ENCODE measurements at regions not wholly inside any gene's neighbourhood (a gene's known extent, or its start where the extent isn't known, plus 50 kb on each side); places are given as distances from the start of the nearest gene placed in this dataset.

DNA sequence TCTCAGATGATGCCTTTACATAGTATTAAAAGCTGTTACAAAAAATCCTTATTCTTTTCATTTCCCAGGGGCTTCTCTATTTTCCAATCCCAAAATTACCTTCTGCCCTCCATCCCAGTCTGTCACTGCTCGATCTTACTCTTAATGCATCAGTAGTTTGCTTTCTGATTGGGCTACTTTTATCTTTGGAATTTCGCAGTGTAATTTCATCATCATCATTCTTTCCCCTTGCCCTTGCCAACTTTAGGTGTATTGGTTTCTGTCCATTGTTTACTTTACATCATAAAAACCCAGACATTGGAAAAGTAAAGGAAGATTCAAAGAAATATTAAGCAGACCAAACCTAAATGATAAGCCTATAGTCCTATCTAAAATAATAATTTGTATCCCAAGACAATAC lies 457.2 kb downstream of the PIK3C3 start:
- TF ChIP-seq POLR2AphosphoS5 (IDR thresholded peaks at IDR 0.05): no peak
- TF ChIP-seq POLR2A (IDR thresholded peaks at IDR 0.05): no peak
- TF ChIP-seq, protein P1, sequence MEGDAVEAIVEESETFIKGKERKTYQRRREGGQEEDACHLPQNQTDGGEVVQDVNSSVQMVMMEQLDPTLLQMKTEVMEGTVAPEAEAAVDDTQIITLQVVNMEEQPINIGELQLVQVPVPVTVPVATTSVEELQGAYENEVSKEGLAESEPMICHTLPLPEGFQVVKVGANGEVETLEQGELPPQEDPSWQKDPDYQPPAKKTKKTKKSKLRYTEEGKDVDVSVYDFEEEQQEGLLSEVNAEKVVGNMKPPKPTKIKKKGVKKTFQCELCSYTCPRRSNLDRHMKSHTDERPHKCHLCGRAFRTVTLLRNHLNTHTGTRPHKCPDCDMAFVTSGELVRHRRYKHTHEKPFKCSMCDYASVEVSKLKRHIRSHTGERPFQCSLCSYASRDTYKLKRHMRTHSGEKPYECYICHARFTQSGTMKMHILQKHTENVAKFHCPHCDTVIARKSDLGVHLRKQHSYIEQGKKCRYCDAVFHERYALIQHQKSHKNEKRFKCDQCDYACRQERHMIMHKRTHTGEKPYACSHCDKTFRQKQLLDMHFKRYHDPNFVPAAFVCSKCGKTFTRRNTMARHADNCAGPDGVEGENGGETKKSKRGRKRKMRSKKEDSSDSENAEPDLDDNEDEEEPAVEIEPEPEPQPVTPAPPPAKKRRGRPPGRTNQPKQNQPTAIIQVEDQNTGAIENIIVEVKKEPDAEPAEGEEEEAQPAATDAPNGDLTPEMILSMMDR (IDR thresholded peaks at IDR 0.05): no peak
- no peak overlapping the region for H3K4me3 ChIP-seq
- H3K27me3 ChIP-seq: no peaks in the 10 kb centered on the region
- no peak for DNase-seq (ENCODE audit: low spot score in 2 of 2)
- no peaks in the 10 kb centered on the region for H3K4me1 ChIP-seq
- no peaks in the 10 kb centered on the region for H3K36me3 ChIP-seq
- no peak overlapping the region for H3K27ac ChIP-seq
- peaks cover 0 to 14% of the 10 kb centered on the region in 2 donors for H3K9me3 ChIP-seq
- intact Hi-C loops (cut with DNase I; ENCODE audit: low total_unique reads): no loop called here

DNA sequence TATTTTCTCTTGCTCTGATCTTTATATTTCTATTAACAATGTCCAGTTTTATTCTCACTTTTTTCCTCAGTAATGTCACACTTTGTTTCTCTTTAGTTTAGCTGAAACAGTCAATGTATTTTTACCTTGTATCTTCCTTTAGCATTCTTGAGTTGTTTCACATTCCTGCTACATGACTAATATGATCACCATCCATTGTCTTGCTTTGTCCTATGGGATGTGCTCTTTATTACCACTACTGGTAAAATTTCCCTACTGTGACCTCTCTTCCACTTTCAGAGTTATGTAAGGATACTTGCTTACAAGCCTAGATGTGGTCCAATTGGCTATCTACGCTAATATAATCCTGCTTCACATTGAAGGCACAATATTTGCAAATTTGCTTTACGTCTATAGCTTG lies 457.9 kb downstream of the PIK3C3 start:
- Histone ChIP-seq H3K27ac (no peak overlapping the region), H3K27me3 (no peaks in the 10 kb centered on the region), H3K4me3 (no peak overlapping the region), H3K36me3 (no peaks in the 10 kb centered on the region), H3K4me1 (no peaks in the 10 kb centered on the region), H3K9me3 (peaks cover 0 to 14% of the 10 kb centered on the region in 2 donors)
- TF ChIP-seq, protein P1 (IDR thresholded peaks at IDR 0.05): no peak
- no peak for TF ChIP-seq POLR2AphosphoS5 (IDR thresholded peaks at IDR 0.05)
- no peak for TF ChIP-seq POLR2A (IDR thresholded peaks at IDR 0.05)
- no peak for DNase-seq (ENCODE audit: low spot score in 2 of 2)
- intact Hi-C loops (cut with DNase I; ENCODE audit: low total_unique reads): no loop called here

DNA sequence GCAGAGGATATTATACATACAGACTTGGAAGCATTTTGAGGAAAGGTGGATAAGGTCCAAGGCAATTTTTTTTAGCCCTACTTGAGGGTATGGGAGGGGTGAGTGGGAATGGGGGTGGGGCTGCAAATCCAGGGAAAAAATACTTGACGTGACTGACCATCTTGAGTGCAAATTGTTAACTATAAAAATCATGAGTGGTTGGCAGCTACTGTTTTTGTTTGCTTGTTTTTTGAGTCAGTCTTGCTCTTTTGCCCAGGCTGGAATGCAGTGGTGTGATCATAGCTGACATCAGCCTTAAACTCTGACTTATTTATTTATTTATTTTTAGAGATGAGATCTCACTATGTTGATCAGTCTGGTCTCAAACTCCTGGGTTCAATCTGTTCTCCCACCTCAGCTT lies 458.8 kb downstream of the PIK3C3 start:
- intact Hi-C loops (cut with DNase I; ENCODE audit: low total_unique reads): no loop called here
- Histone ChIP-seq H3K27ac (no peak overlapping the region), H3K36me3 (no peaks in the 10 kb centered on the region), H3K4me1 (no peaks in the 10 kb centered on the region), H3K4me3 (no peak overlapping the region), H3K9me3 (peaks cover 0 to 5% of the 10 kb centered on the region in 2 donors), H3K27me3 (no peaks in the 10 kb centered on the region)
- TF ChIP-seq POLR2A (IDR thresholded peaks at IDR 0.05): no peak
- DNase-seq (ENCODE audit: low spot score in 2 of 2): no peak

DNA sequence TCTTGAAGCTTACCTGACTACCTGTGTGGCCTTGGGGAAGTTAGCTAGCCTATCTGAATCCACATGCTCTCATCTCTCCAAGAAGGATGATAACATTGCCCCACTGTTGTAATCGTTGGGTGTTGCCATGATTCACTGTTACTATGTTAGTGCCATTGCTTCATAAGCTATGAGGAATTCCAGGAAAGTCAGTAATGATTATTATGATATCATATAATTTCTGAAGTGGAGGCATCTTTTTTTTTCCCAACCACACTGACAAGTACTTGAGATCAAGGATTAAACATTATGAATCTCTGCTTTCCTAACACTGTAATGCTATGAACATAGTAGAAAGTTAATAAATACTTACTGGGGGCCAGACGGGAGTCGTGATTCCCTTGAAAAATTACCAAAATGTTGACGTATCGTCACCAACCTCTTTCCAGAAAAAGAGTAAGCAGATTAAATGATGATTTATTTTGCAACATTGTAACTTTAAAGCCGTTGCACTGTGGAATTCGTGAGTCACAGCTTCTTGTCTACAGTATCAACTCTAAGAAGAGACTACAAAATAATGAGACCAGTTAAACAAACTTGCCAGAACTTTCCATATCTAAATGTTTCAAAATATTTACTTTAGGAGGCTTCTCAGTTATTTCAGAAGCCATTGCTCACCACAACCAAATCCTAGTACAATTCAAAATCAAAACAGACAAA lies 459.9 kb downstream of the PIK3C3 start:
- no peaks in the 10 kb centered on the region for H3K9me3 ChIP-seq
- intact Hi-C loops (cut with DNase I; ENCODE audit: low total_unique reads): no loop called here
- TF ChIP-seq, protein P1 (IDR thresholded peaks at IDR 0.05): no peak
- TF ChIP-seq POLR2A (IDR thresholded peaks at IDR 0.05): no peak
- TF ChIP-seq POLR2AphosphoS5 (IDR thresholded peaks at IDR 0.05): no peak
- no peaks in the 10 kb centered on the region for H3K36me3 ChIP-seq
- H3K4me3 ChIP-seq: no peak overlapping the region
- no peak for DNase-seq (ENCODE audit: low spot score in 2 of 2)
- H3K4me1 ChIP-seq: no peaks in the 10 kb centered on the region
- H3K27me3 ChIP-seq: no peaks in the 10 kb centered on the region
- no peak overlapping the region for H3K27ac ChIP-seq

DNA sequence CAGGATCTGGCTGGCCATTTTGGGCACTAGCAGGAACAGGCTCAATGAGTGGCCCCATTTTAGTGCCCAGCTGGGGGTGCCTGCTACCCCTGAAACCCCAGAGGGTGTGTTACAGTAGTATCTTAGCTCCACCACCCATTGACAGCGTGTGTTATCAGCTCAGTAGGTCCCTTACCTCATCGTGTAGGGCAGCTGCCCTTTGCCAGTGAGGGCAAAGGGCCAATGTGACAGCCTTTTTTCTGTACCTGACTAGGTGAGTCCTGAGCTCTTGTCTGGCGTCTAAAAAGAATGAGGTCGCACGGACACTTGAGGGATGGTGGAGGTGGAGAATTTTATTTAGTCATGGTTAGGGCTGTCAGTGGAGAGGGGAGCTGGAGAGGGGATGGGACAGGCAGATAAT lies 462.2 kb downstream of the PIK3C3 start:
- no peak for DNase-seq (ENCODE audit: low spot score in 2 of 2)
- Histone ChIP-seq H3K4me3 (no peak overlapping the region), H3K36me3 (no peaks in the 10 kb centered on the region), H3K27me3 (no peaks in the 10 kb centered on the region), H3K27ac (no peak overlapping the region), H3K9me3 (no peaks in the 10 kb centered on the region), H3K4me1 (no peaks in the 10 kb centered on the region)
- TF ChIP-seq, protein P1 (IDR thresholded peaks at IDR 0.05): no peak
- TF ChIP-seq POLR2A (IDR thresholded peaks at IDR 0.05) (no peak), POLR2AphosphoS5 (IDR thresholded peaks at IDR 0.05) (no peak)
- intact Hi-C loops (cut with DNase I; ENCODE audit: low total_unique reads): no loop called here

Measured in breast epithelium (tissue), 4 donors.